ENCODE measurements at regions not wholly inside any gene's neighbourhood (a gene's known extent, or its start where the extent isn't known, plus 50 kb on each side); places are given as distances from the start of the nearest gene placed in this dataset.

DNA sequence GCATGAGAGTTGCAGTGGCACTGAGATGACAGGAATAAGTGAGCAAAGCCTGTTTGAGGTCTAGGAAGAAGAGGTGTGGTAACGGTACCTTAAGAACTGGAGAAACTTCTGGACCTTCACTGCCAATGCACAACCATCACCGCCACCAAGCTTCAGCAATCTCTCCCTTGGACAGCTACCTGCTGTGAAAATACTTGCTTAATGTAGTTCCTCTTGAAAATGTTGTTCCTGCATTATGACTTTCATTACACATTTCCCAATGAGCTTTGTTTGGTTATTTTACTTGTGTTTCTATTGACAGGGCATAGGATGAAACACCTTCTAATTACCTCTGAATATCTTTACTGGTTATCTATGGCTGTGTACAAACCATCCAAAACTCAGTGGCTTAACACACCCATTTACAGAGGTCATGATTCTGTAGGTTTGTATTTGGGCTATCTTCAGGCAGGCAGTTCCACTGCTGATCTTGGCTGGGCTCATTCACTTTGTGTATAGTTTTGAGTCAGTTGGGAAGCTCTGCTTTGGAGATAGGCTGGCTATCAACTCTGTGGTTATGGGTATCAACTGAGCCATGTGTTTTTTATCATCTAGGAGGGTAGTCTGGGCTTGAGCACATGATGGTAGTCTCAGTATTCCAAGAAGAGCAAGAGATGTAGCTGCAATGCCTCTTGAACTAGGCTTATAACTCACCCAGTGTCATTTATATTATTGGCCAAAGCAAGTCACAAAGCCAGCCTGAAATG lies 149.4 kb downstream of the ELAVL4 start:
- no peak for TF ChIP-seq POLR2A (IDR thresholded peaks at IDR 0.05; ENCODE audit: low read length)
- TF ChIP-seq GATA1 (IDR thresholded peaks at IDR 0.05; ENCODE audit: low read depth, low read length) = no peak
